ENCODE measurements at regions not wholly inside any gene's neighbourhood (a gene's known extent, or its start where the extent isn't known, plus 50 kb on each side); places are given as distances from the start of the nearest gene placed in this dataset.
"Not testable (repeated sequence)": the region's sequence is repeated elsewhere in the genome, so short reads cannot be mapped to it uniquely, and the experiment has no call there.

DNA sequence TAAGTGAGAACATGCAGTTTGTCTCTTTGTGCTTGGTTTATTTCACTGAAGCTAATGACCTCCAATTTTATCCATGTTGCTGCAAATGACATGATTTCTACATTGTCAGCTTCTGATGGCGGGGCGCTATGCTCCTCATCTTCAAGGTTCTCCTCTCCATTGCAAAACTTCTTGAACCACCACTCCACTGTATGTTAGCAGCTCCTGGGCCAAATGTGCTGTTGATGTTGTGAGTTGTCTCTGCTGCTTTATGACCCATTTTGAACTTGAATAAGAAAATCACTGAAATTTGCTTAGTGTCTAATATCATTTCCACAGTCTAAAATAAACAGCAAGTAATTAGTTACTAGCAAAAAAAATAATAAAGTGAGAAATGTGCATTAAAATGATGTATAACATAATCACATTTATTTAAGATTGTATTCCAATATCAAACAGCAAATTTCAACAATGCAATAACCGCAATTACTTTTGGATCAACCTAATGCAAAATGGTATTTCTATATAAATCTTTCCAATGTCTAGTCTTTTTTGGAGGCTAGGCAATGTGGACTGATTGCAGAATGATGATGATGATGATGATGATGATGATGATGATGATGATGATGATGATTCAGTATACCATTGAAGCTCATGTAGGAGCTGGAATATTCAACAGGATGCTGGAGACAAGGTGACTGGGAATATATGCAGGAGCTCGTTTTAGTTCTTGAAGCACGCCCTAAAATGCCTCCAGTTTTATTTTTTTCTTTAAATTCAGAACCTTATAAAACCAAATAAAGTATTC lies 304.9 kb upstream of the KYNU start:
- TF ChIP-seq, protein P1, sequence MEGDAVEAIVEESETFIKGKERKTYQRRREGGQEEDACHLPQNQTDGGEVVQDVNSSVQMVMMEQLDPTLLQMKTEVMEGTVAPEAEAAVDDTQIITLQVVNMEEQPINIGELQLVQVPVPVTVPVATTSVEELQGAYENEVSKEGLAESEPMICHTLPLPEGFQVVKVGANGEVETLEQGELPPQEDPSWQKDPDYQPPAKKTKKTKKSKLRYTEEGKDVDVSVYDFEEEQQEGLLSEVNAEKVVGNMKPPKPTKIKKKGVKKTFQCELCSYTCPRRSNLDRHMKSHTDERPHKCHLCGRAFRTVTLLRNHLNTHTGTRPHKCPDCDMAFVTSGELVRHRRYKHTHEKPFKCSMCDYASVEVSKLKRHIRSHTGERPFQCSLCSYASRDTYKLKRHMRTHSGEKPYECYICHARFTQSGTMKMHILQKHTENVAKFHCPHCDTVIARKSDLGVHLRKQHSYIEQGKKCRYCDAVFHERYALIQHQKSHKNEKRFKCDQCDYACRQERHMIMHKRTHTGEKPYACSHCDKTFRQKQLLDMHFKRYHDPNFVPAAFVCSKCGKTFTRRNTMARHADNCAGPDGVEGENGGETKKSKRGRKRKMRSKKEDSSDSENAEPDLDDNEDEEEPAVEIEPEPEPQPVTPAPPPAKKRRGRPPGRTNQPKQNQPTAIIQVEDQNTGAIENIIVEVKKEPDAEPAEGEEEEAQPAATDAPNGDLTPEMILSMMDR (IDR thresholded peaks at IDR 0.05; ENCODE audit: unreplicated experiment): no peak
- no peak overlapping the region for H3K27ac Mint-ChIP-seq (ENCODE audit: unreplicated experiment)
- H3K9me3 Mint-ChIP-seq (ENCODE audit: unreplicated experiment): no peaks in the 10 kb centered on the region
- no peaks in the 10 kb centered on the region for H3K27me3 Mint-ChIP-seq (ENCODE audit: unreplicated experiment)
- DNase-seq (ENCODE audit: low spot score): no peak
- no peaks in the 10 kb centered on the region for H3K36me3 Mint-ChIP-seq (ENCODE audit: low read depth, unreplicated experiment)
- no peak overlapping the region for H3K4me3 Mint-ChIP-seq (ENCODE audit: unreplicated experiment)
- no peaks in the 10 kb centered on the region for H3K4me1 Mint-ChIP-seq (ENCODE audit: unreplicated experiment)

- DNase-seq (ENCODE audit: low spot score): no peak
- TF ChIP-seq, protein P1 (IDR thresholded peaks at IDR 0.05; ENCODE audit: unreplicated experiment): no peak
- H3K27ac Mint-ChIP-seq (ENCODE audit: unreplicated experiment): no peak overlapping the region
- no peaks in the 10 kb centered on the region for H3K27me3 Mint-ChIP-seq (ENCODE audit: unreplicated experiment)
- H3K9me3 Mint-ChIP-seq (ENCODE audit: unreplicated experiment): no peaks in the 10 kb centered on the region
- H3K36me3 Mint-ChIP-seq (ENCODE audit: low read depth, unreplicated experiment): no peaks in the 10 kb centered on the region
- H3K4me3 Mint-ChIP-seq (ENCODE audit: unreplicated experiment): no peak overlapping the region
- no peaks in the 10 kb centered on the region for H3K4me1 Mint-ChIP-seq (ENCODE audit: unreplicated experiment)
These were observed 305.5 kb upstream of the KYNU start for GRCh38 chr2:142571934-142572333.

GRCh38 chr2:142562900-142563299 lies 314.6 kb upstream of the KYNU start:
- H3K4me1 Mint-ChIP-seq (ENCODE audit: unreplicated experiment): no peaks in the 10 kb centered on the region
- H3K36me3 Mint-ChIP-seq (ENCODE audit: low read depth, unreplicated experiment): no peaks in the 10 kb centered on the region
- no peak overlapping the region for H3K27ac Mint-ChIP-seq (ENCODE audit: unreplicated experiment)
- H3K4me3 Mint-ChIP-seq (ENCODE audit: unreplicated experiment): no peak overlapping the region
- DNase-seq (ENCODE audit: low spot score): no peak
- no peaks in the 10 kb centered on the region for H3K9me3 Mint-ChIP-seq (ENCODE audit: unreplicated experiment)
- TF ChIP-seq, protein P1 (IDR thresholded peaks at IDR 0.05; ENCODE audit: unreplicated experiment): no peak
- peaks cover 2% of the 10 kb centered on the region for H3K27me3 Mint-ChIP-seq (ENCODE audit: unreplicated experiment)

GRCh38 chr2:142561656-142562055 lies 315.8 kb upstream of the KYNU start:
- H3K9me3 Mint-ChIP-seq (ENCODE audit: unreplicated experiment): no peaks in the 10 kb centered on the region
- no peak for DNase-seq (ENCODE audit: low spot score)
- H3K36me3 Mint-ChIP-seq (ENCODE audit: low read depth, unreplicated experiment): no peaks in the 10 kb centered on the region
- TF ChIP-seq, protein P1 (IDR thresholded peaks at IDR 0.05; ENCODE audit: unreplicated experiment): no peak
- no peak overlapping the region for H3K27ac Mint-ChIP-seq (ENCODE audit: unreplicated experiment)
- H3K27me3 Mint-ChIP-seq (ENCODE audit: unreplicated experiment): peaks cover 2% of the 10 kb centered on the region
- H3K4me1 Mint-ChIP-seq (ENCODE audit: unreplicated experiment): no peaks in the 10 kb centered on the region
- no peak overlapping the region for H3K4me3 Mint-ChIP-seq (ENCODE audit: unreplicated experiment)

DNA sequence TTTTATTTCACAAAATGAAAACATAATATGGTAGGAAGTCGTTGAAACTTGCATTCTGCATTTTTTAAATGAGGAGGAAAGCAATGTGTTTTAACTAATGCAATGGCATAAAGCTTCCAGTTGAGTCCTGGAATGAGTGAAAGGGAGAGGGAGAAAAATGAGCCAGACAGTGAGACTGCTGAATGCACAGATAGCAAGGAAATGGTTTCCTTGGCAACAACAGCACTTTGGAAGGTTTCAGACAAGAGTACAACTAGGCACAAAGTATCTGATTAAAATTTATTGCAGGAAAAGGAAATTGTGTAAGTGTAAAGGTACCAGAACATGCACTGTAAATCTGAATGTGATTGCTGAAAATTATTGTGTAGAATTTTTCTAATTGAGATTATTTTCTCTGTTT lies 320.1 kb upstream of the KYNU start:
- H3K4me1 Mint-ChIP-seq (ENCODE audit: unreplicated experiment): no peaks in the 10 kb centered on the region
- TF ChIP-seq, protein P1 (IDR thresholded peaks at IDR 0.05; ENCODE audit: unreplicated experiment): no peak
- H3K27ac Mint-ChIP-seq (ENCODE audit: unreplicated experiment): no peak overlapping the region
- no peaks in the 10 kb centered on the region for H3K9me3 Mint-ChIP-seq (ENCODE audit: unreplicated experiment)
- no peak overlapping the region for H3K4me3 Mint-ChIP-seq (ENCODE audit: unreplicated experiment)
- DNase-seq (ENCODE audit: low spot score): no peak
- H3K27me3 Mint-ChIP-seq (ENCODE audit: unreplicated experiment): peaks cover under 1% of the 10 kb centered on the region
- H3K36me3 Mint-ChIP-seq (ENCODE audit: low read depth, unreplicated experiment): no peaks in the 10 kb centered on the region

DNA sequence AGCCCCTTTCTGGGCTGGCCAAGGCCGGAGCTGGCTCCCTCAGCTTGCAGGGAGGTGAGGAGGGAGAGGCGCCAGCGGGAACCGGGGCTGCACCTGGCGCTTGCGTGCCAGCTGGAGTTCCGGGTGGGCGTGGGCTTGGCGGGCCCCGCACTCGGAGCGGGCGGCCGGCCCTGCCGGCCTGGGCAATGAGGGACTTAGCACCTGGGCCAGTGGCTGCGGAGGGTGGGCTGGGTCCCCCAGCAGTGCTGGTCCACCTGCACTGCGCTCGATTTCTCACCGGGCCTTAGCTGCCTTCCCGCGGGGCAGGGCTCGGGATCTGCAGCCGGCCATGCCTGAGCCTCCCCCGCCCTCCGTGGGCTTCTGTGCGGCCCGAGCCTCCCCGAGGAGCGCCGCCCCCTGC lies 331.5 kb upstream of the KYNU start:
- not testable (repeated sequence) for DNase-seq (ENCODE audit: low spot score); H3K9me3 Mint-ChIP-seq (ENCODE audit: unreplicated experiment)

More for the DNA sequence above, 331.5 kb upstream of the KYNU start:
- H3K4me3 Mint-ChIP-seq (ENCODE audit: unreplicated experiment); H3K27ac Mint-ChIP-seq (ENCODE audit: unreplicated experiment); H3K27me3 Mint-ChIP-seq (ENCODE audit: unreplicated experiment); H3K4me1 Mint-ChIP-seq (ENCODE audit: unreplicated experiment); H3K36me3 Mint-ChIP-seq (ENCODE audit: low read depth, unreplicated experiment): not testable (repeated sequence)

All from endothelial cell (in vitro differentiated cells).